Natural killer cell treated with Interleukin-12 subunit alpha and Interleukin-12 subunit beta and Interleukin-15 and Interleukin-18, amount 100 ng/mL, for 72 hours (primary cell): ENCODE measurements at regions not wholly inside any gene's neighbourhood (a gene's known extent, or its start where the extent isn't known, plus 50 kb on each side); places are given as distances from the start of the nearest gene placed in this dataset.

ENCODE experiments used
- ATAC-seq, 2 donors: fragments of 150-1000 bp; cut with Tn5 transposase in 1 of 2; sonication (Bioruptor Pico), chemical (Tn5 transposase) in 1 of 2; 2 replicates each; pipeline ENCODE4 v1.10.0; 2021
- DNase-seq: peaks from one replicate; pipeline ENCODE4 v3.0.0; 2022; ENCODE audit warnings: low spot score
- H3K27ac Mint-ChIP-seq, 2 donors: 1 replicate in 1 of 2; 2 replicates in 1 of 2; pipeline ENCODE4 v1.8.0; 2022; ENCODE audit warnings: mixed read lengths in 2 of 2, mild to moderate bottlenecking in 1 of 2, moderate library complexity in 1 of 2
- H3K27me3 Mint-ChIP-seq, 2 donors: 1 replicate in 1 of 2; 2 replicates in 1 of 2; pipeline ENCODE4 v1.8.0; 2022; ENCODE audit warnings: mixed read lengths in 2 of 2
- H3K36me3 Mint-ChIP-seq: one replicate; pipeline ENCODE4 v1.8.0; 2022; ENCODE audit warnings: mixed read lengths
- H3K4me1 Mint-ChIP-seq, 2 donors: 1 replicate in 1 of 2; 2 replicates in 1 of 2; pipeline ENCODE4 v1.8.0; 2022; ENCODE audit warnings: low read depth in 2 of 2, mixed read lengths in 2 of 2, mild to moderate bottlenecking in 1 of 2
- H3K4me3 Mint-ChIP-seq: one replicate; pipeline ENCODE4 v1.8.0; 2022; ENCODE audit warnings: mixed read lengths
- H3K9me3 Mint-ChIP-seq: 2 replicates; pipeline ENCODE4 v1.8.0; 2022; ENCODE audit warnings: mixed read lengths

GRCh38 chr5:68544648-68545552 is 329.3 kb downstream of the PIK3R1 start:
- H3K27me3 Mint-ChIP-seq, result peaks cover 10 to 15% of the 10 kb centered on the region in 2 donors
- no peaks in the 10 kb centered on the region for H3K4me1 Mint-ChIP-seq
- no peak overlapping the region for H3K4me3 Mint-ChIP-seq
- no peaks in the 10 kb centered on the region for H3K36me3 Mint-ChIP-seq
- no peaks in the 10 kb centered on the region for H3K9me3 Mint-ChIP-seq
- ATAC-seq (no peak), DNase-seq (no peak)
- H3K27ac Mint-ChIP-seq, result no peak overlapping the region

DNA sequence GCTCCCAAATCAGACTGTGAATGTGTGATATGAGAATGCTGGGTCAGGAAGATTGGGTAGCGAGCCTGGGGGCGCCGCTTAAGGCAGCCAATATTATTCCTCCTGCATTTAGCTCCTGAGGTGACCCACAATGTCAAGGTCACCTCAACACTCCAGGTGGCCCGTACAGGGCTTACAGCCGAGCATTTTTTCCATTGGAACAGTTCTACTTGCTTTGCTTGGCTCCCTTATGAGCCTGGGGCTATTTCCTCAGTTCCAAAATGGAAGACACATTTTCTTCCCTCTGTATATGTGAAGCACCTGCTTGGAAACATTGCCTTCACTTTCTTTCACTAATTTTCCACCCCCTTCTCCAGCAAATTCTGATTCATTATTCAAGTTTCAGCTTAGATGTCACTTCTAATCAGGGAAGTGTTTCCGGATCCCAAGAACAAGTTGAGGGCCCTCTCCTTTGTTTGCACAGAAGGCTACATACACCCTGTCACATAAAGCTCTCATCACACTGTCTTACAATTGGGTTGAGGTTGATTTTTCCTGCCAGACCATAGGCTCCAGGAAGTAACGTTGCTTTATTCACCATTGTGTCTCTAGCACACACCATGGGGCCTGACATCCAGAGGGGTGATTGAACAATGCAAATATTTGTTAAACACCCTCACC is 330.2 kb downstream of the PIK3R1 start:
- Mint-ChIP-seq H3K36me3 (no peaks in the 10 kb centered on the region), H3K27ac (no peak overlapping the region), H3K4me1 (no peaks in the 10 kb centered on the region), H3K27me3 (peaks cover 7 to 8% of the 10 kb centered on the region in 2 donors), H3K4me3 (no peak overlapping the region), H3K9me3 (no peaks in the 10 kb centered on the region)
- ATAC-seq (no peak), DNase-seq (no peak)

GRCh38 chr5:68547056-68547455 is 331.5 kb downstream of the PIK3R1 start:
- Mint-ChIP-seq H3K4me3 (no peak overlapping the region), H3K4me1 (no peaks in the 10 kb centered on the region), H3K36me3 (no peaks in the 10 kb centered on the region), H3K27ac (no peak overlapping the region), H3K27me3 (peaks cover 4 to 5% of the 10 kb centered on the region in 2 donors), H3K9me3 (no peaks in the 10 kb centered on the region)
- ATAC-seq, result no peak
- no peak for DNase-seq

GRCh38 chr5:68547622-68548021 is 332.1 kb downstream of the PIK3R1 start:
- no peaks in the 10 kb centered on the region for H3K4me1 Mint-ChIP-seq
- no peak overlapping the region for H3K4me3 Mint-ChIP-seq
- no peaks in the 10 kb centered on the region for H3K9me3 Mint-ChIP-seq
- H3K27ac Mint-ChIP-seq, result no peak overlapping the region
- H3K27me3 Mint-ChIP-seq, result peaks cover 0 to 4% of the 10 kb centered on the region in 2 donors
- no peaks in the 10 kb centered on the region for H3K36me3 Mint-ChIP-seq
- ATAC-seq, result no peak
- DNase-seq, result no peak

DNA sequence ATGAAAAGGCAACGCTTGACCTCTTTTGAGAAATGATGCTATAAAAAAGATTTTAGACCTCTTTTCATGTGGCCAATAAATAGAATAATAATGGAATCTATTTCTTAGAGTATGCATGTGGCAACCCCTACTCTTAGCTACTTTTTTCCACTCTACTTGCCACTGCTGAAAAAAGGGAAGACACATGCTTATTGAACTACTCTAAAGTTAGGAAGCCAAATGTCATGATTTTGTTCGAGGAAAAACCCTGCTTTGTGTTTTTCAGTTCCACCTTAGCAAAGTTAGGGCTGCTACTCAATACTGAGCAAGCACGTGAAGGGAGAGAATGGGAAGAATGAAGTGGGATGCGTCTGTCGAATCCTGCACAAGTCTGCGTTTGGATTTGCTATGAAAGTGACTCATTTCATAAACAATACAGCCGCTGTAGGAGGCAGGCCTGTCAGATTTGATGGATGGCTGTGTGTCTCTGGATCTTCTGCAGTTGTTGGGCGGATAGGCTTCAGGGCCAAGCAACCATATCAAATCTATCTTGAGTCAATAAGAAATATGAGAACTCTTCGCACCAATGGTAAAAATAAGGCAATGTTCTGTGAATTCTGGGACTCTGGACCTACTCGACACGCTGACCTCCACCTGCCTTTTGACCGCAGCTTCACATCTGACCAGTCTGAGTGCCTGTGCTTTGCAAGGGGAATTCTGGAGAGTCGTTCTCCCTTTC is 333.6 kb downstream of the PIK3R1 start:
- DNase-seq (no peak), ATAC-seq (no peak)
- H3K27me3 Mint-ChIP-seq, result peaks cover 0 to 2% of the 10 kb centered on the region in 2 donors
- no peaks in the 10 kb centered on the region for H3K36me3 Mint-ChIP-seq
- H3K27ac Mint-ChIP-seq, result no peak overlapping the region
- H3K9me3 Mint-ChIP-seq, result no peaks in the 10 kb centered on the region
- no peaks in the 10 kb centered on the region for H3K4me1 Mint-ChIP-seq
- no peak overlapping the region for H3K4me3 Mint-ChIP-seq

DNA sequence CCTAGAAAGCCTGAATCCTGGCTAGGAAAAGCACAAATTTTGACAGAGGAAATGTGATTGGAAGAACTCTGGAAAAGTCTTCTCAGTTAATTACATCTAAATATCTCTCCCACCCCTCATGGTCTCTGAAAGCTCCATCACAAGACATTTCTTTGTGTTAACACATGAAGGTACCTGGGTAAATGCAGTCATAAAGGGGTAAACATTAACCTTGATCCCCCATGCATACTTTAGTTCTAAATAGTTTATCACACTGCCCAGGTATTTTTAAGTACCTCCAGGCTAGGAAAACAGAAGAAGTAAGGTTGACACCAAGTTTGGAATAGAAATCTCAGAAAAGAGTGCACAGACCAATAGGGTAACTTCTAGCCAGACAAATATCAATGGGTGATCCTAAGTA is 334.5 kb downstream of the PIK3R1 start:
- Mint-ChIP-seq H3K27me3 (peaks cover 0 to 2% of the 10 kb centered on the region in 2 donors), H3K36me3 (no peaks in the 10 kb centered on the region), H3K9me3 (no peaks in the 10 kb centered on the region), H3K27ac (no peak overlapping the region), H3K4me3 (no peak overlapping the region), H3K4me1 (no peaks in the 10 kb centered on the region)
- DNase-seq (no peak), ATAC-seq (no peak)

DNA sequence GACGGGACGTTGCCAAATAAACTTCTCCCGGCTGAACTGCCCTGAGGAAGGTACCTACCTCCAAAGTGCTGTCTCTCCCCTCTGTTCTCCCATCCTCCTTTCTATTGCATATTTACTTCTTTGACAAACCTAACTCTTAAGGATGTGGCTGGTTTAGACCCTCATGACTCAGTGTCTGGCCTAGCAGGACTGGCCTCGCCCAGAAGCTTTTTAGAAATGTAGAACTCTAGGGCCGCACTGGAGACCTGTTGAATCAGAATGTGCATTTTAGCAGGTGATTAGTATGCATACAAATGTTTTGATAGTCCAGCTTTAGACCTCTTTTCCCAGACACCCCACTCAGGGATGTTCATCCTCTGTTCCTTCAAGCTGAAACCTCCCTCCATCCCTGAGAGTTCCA is 335.9 kb downstream of the PIK3R1 start:
- Mint-ChIP-seq H3K27me3 (peaks cover 0 to 10% of the 10 kb centered on the region in 2 donors), H3K4me1 (no peaks in the 10 kb centered on the region), H3K9me3 (no peaks in the 10 kb centered on the region), H3K27ac (no peak overlapping the region), H3K36me3 (no peaks in the 10 kb centered on the region), H3K4me3 (no peak overlapping the region)
- DNase-seq (no peak), ATAC-seq (no peak)

DNA sequence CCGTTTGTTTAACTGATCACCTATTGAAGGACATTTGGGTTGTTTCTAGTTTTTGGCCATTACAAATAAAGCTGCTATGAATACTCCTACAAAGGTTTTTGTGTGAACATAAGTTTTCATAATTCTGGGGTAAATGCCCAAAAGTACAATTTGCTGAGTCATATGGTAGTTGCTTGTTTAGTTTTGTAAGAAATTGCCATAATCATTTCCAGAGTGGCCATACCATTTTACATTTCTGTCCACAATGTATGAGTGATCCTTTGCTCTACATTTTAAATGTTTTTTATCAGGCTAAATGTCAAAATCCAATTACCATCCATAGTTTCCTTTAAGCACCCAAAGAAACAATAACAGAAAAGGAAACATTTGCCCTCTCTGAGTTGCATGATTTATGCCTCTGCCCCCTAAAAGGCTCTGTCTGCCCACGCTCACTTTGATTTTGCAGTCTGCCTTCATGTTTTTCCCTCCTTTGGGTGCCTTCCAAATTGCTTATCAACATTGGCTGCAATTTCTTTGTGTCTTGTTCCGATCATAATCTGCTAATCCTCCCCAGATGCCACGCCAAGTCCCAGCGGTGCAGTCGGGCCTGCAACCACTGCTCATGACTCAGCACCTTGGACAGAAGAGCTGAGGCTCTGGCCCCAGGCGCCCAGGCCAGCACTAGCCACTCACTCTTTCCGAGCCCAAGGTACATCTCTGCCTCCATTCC is 339.2 kb downstream of the PIK3R1 start:
- Mint-ChIP-seq H3K36me3 (no peaks in the 10 kb centered on the region), H3K4me1 (no peaks in the 10 kb centered on the region), H3K27me3 (peaks cover 0 to 7% of the 10 kb centered on the region in 2 donors), H3K27ac (no peak overlapping the region), H3K9me3 (no peaks in the 10 kb centered on the region), H3K4me3 (no peak overlapping the region)
- DNase-seq (no peak), ATAC-seq (no peak)

DNA sequence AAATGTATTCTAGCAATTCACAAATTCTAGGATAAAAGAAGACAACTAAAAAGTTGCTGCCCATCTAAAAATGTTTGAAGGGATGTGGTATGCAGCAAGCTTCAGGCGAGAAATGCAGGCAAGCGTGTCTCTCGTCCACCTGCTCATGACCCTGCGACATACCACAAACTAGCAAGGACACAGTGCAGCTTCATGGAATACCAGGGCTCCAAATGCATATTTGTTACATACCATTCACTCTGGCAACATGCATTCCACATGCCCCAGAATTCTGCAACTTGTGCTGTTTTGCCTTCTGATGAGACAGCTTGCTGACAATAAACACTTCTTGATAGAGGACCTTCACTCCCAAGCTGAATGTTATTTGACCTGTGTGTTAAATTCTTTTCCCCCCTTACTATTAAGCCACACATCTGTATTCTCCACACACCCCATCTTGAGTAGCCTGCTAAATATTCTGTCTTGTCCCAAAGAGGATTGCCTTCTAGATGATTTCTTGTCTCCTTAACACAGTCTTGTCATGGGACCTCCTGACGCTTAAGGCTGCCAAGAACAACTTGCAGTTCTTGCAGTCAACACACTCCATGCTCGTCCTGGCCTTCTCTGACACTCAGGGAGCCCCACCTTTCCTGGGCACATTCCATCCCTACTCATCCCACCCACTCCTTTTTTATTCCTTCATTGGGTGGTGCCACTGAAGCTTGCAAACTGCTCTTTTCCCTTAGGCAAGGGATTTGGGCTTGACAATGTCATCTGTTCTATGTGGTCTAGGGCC is 340.5 kb downstream of the PIK3R1 start:
- ATAC-seq (no peak), DNase-seq (no peak)
- no peaks in the 10 kb centered on the region for H3K36me3 Mint-ChIP-seq
- no peaks in the 10 kb centered on the region for H3K4me1 Mint-ChIP-seq
- H3K27ac Mint-ChIP-seq, result no peak overlapping the region
- no peaks in the 10 kb centered on the region for H3K9me3 Mint-ChIP-seq
- no peak overlapping the region for H3K4me3 Mint-ChIP-seq
- H3K27me3 Mint-ChIP-seq, result peaks cover 0 to 7% of the 10 kb centered on the region in 2 donors

DNA sequence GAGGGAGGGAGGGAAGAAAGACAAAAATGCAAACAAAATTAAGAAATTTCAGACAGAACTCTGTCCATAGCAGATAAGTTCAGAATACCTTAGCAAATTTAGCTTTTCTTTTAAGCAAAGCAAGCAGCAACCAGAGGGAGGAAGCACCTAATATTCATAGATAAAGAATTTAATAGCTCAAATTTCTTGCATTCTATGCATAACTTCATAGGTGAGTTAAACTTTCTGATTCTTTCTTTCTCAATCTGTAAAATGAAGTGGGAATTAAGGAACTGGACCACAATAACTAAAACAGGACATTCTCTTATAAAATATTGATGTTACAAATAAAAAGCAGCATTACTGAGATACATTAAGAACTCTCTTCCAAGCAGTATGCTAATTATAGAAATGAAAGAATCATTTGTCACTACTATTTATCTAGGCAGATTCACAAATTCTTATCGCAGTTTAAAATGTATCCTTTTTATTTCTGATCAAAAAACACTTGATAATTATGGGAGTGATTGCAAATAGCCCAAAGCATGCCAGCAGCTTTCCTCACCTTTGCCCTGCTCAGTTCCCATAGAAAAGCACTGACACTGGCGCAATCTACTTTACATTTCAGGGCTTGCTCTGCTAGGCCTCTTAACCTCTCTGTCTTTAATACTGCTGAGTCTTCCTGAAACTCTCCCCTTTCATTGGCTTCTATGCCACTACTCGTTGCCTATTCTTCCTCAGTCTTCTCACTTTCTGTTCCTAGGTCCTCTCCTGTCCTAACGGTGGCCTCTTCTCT is 341.8 kb downstream of the PIK3R1 start:
- Mint-ChIP-seq H3K4me1 (no peaks in the 10 kb centered on the region), H3K27me3 (peaks cover 0 to 7% of the 10 kb centered on the region in 2 donors), H3K36me3 (no peaks in the 10 kb centered on the region), H3K4me3 (no peak overlapping the region), H3K9me3 (no peaks in the 10 kb centered on the region), H3K27ac (no peak overlapping the region)
- DNase-seq (no peak), ATAC-seq (no peak)

- peaks cover 6 to 12% of the 10 kb centered on the region in 2 donors for H3K27me3 Mint-ChIP-seq
- no peak overlapping the region for H3K27ac Mint-ChIP-seq
- DNase-seq, result no peak
- H3K4me1 Mint-ChIP-seq, result no peaks in the 10 kb centered on the region
- H3K9me3 Mint-ChIP-seq, result peaks cover 5% of the 10 kb centered on the region
- H3K36me3 Mint-ChIP-seq, result peaks cover 15% of the 10 kb centered on the region
- H3K4me3 Mint-ChIP-seq, result no peak overlapping the region
- ATAC-seq, result no peak
Observed at GRCh38 chr5:68562308-68562707, 346.8 kb downstream of the PIK3R1 start.

- Mint-ChIP-seq H3K27me3 (peaks cover 12 to 19% of the 10 kb centered on the region in 2 donors), H3K4me3 (no peak overlapping the region), H3K36me3 (peaks cover 15% of the 10 kb centered on the region), H3K4me1 (no peaks in the 10 kb centered on the region), H3K27ac (no peak overlapping the region), H3K9me3 (peaks cover 5% of the 10 kb centered on the region)
- ATAC-seq, result no peak
- no peak for DNase-seq
Observed at GRCh38 chr5:68565427-68565826, 349.9 kb downstream of the PIK3R1 start.
